Stimulated activated memory B cell treated with anti-CD40 and anti-IgM and Interleukin-4, amounts not matched to agents 10 μg/mL and 1 μg/mL and 100 μg/mL, for 72 hours (primary cell): ENCODE measurements at regions not wholly inside any gene's neighbourhood (a gene's known extent, or its start where the extent isn't known, plus 50 kb on each side); places are given as distances from the start of the nearest gene placed in this dataset.

Experiments
- ATAC-seq: fragments of 150-1000 bp; cut with Tn5 transposase; 2 replicates; pipeline ENCODE4 v1.10.0; 2021
- H3K27ac Mint-ChIP-seq: one replicate; pipeline ENCODE4 v1.8.0; 2022; ENCODE audit warnings: mild to moderate bottlenecking, mixed read lengths
- H3K27me3 Mint-ChIP-seq: one replicate; pipeline ENCODE4 v1.8.0; 2022; ENCODE audit warnings: mixed read lengths
- H3K36me3 Mint-ChIP-seq: one replicate; pipeline ENCODE4 v1.8.0; 2022; ENCODE audit warnings: mixed read lengths
- H3K4me1 Mint-ChIP-seq: one replicate; pipeline ENCODE4 v1.8.0; 2022; ENCODE audit warnings: mixed read lengths
- H3K4me3 Mint-ChIP-seq: one replicate; pipeline ENCODE4 v1.8.0; 2022; ENCODE audit warnings: mild to moderate bottlenecking, moderate library complexity, mixed read lengths
- H3K9me3 Mint-ChIP-seq: one replicate; pipeline ENCODE4 v1.8.0; 2022; ENCODE audit warnings: mixed read lengths

DNA sequence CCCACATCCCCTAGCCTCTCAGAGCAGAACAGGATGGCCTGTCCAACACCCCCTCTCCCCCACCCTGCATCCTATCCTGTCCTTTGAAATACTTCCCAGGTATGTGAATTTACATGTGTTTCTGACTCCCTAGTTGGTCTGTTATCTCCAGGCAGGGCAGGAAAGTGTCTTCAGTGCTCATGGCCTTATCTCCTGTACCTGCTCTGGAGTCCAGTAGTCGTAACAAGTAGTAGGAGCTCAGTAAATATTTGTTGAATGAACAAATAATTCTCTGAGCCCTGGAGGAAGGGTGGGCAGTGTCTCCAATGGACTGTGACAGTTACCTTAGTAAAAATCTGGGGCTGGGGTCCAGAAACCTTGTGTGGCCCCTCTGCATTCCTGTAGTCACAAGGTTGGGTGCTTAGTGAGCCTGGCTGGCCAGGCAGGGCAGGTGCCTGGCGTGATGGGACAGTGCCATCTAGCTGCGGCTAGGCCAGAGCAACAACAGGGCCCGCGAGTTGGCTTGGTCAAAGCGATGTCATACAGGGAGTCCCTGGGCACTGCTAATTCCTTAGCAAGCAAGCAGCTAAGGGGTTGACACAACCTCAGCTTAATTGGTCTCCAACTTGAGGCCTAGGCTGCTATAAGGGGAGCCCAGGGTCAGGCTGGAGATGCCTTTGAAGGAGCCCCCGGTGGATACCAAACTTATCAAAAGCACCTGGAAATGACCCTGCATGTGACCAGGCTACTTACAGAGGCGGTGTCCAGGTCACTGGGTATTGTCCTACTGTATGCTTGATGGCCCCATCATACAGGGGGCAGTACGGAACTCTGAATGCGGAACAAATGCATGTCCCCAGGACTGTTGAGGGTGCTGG is 89.0 kb upstream of the PPM1J start:
- Mint-ChIP-seq H3K4me1 (no peaks in the 10 kb centered on the region), H3K4me3 (no peak overlapping the region), H3K36me3 (no peaks in the 10 kb centered on the region), H3K27ac (no peak overlapping the region), H3K27me3 (peaks cover 11% of the 10 kb centered on the region), H3K9me3 (no peaks in the 10 kb centered on the region)
- peak; percentile 86 for ATAC-seq

DNA sequence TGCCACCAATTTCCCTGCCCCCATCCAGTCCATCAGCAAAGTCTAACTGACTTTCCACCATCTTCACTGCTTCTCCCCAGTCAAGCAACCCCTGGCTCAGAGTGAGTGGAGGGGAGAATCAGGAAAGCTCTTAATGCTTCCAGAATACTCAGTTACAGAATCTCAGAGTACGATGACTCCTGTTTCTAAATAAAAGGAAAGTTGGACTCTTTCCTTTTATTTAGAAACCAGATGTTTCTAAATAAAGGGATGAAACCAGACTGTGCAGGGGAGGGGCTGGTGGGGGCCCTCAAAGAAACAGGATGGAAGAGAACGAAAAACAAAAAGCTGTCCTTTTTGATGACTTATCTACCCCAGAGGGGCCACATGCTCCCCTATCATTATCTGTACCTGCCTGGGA is 85.2 kb upstream of the PPM1J start:
- Mint-ChIP-seq H3K27ac (no peak overlapping the region), H3K9me3 (no peaks in the 10 kb centered on the region), H3K36me3 (no peaks in the 10 kb centered on the region), H3K27me3 (peaks cover 11% of the 10 kb centered on the region), H3K4me3 (no peak overlapping the region), H3K4me1 (peaks cover 10% of the 10 kb centered on the region)
- no peak for ATAC-seq

DNA sequence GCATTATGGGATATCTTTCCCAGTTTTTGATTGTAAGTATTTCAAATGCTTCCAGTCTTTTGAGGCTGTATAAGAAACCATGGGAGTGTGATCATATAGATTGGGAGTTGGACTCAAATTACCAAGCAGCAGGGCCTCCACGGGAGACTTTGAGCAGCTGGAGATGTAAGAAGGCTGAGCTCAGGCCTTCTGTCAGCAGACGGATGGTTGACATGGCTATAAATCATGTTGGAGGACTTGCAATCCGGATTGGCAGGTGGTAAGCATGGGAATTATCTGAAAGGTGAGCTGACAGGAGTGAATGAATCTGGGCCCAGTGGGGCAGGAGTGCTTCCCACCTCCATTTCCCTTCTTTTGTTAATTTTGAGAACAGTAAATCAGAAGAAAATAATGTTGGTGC is 83.2 kb upstream of the PPM1J start:
- Mint-ChIP-seq H3K4me1 (peaks cover 10% of the 10 kb centered on the region), H3K36me3 (no peaks in the 10 kb centered on the region), H3K4me3 (no peak overlapping the region), H3K27me3 (peaks cover 5% of the 10 kb centered on the region), H3K27ac (no peak overlapping the region), H3K9me3 (no peaks in the 10 kb centered on the region)
- no peak for ATAC-seq

DNA sequence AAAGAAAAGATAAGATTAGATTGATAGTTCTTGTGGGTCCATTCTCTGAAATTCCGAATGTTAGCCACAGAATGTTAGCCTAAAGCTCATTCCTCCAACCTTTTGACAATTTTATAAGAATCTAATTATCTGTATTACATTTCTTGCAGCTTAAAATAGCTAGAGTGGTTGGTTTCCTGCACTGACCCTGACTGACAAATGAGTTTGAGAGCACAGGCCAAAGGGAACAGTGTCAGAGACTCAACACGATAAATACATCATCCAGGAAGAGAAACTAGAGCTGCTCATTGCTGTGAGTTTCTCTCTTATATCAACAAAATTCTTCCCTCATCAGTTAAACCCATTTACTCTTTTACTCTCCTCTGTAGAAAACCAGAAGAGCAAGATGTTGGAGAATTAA is 82.1 kb upstream of the PPM1J start:
- no peak overlapping the region for H3K27ac Mint-ChIP-seq
- ATAC-seq, result no peak
- H3K27me3 Mint-ChIP-seq, result no peaks in the 10 kb centered on the region
- peaks cover 10% of the 10 kb centered on the region for H3K4me1 Mint-ChIP-seq
- H3K36me3 Mint-ChIP-seq, result no peaks in the 10 kb centered on the region
- no peak overlapping the region for H3K4me3 Mint-ChIP-seq
- H3K9me3 Mint-ChIP-seq, result no peaks in the 10 kb centered on the region

DNA sequence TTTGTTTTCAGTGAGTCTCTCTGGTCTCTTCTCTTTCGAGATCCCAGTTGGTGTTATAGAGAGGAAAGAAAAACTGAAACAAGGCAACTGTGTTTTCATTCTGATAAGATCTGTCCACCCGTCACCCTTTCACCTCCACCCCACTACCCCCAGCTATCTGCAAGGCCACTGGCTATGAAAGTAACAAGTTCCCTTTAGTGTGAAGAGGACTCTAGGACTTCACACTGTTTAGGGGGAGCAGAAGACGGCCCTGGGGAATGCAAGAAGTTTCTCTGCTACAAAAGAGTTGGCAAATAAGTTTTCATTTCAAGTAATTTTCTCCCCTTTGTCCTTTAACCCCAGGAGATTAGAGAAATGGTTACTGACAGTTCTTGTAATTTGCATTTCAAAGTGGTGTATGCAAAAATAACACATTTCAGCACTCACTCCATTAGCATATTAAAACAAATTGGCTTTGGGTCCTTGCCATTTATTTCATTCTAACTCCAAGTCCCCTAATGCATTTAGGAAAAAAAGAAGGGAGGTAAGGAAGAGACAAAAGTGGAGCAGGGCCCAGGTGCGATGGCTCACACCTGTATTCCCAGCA is 79.6 kb upstream of the PPM1J start:
- Mint-ChIP-seq H3K27ac (no peak overlapping the region), H3K4me3 (no peak overlapping the region), H3K4me1 (peaks cover 10% of the 10 kb centered on the region), H3K27me3 (no peaks in the 10 kb centered on the region), H3K9me3 (no peaks in the 10 kb centered on the region), H3K36me3 (no peaks in the 10 kb centered on the region)
- ATAC-seq, result no peak

DNA sequence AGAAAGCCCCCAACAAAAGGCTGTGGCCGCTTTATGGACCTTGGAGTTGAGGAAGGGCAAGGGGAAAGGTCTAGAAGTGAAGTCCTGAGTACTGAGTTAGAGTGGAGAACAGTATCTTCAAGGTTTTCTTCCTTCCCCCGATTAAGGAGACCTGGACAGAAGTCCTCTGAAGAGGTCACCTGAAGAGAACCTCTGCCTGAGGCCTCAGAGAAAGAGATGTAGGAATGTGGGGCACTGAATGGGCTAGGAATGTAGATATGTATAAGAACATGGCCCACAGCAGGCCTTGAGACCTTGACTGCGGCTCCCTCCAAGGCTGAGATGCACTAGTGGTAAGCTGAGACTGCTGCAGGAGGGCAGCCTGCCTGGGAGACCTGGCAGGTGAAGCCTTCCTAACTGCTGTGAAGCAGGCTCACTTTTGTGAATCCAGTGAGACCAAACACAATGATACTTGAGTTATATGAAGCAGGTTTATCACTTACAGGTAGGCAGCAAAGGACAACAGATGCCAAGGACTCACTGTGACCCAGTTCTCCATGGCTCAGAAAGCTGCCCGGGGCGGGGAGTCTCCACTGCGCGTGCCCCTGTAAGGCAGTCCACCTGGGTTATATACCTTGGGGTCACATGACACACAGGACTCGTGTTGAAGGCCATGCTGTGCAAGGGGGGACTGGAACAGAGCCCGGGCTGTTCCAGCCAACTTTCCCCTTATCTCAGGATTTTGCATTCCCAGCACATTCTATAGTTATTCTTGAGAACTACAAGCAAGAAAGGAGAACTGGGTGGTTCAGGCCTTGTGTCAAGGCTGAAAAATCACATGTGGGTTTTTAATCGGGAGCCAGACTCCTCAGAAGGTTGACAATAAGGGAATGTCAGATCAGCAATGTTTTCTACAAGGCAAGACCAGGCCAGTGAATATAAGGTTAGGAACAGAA is 78.8 kb upstream of the PPM1J start:
- peaks cover 10% of the 10 kb centered on the region for H3K4me1 Mint-ChIP-seq
- ATAC-seq, result peak; percentile 24
- H3K36me3 Mint-ChIP-seq, result no peaks in the 10 kb centered on the region
- H3K4me3 Mint-ChIP-seq, result no peak overlapping the region
- no peaks in the 10 kb centered on the region for H3K27me3 Mint-ChIP-seq
- H3K27ac Mint-ChIP-seq, result no peak overlapping the region
- no peaks in the 10 kb centered on the region for H3K9me3 Mint-ChIP-seq

DNA sequence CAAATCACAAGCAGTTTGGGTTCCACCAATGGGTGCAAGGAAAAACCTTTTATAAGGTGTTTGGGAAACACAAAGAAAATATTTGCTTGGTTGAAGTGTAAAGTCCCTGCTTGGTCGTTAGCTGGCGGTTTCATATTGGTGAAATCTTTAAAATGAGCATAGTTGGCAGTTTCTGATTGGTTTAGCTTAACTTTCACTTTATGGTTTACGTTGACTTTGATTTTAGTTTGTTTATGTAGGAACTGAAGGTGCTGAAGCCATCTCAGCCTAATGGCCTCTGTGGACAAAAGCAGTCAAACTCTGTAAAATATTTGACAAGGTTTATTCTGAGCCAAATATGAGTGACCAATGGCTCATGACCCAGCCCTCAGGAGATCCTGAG is 76.6 kb upstream of the PPM1J start:
- no peak overlapping the region for H3K27ac Mint-ChIP-seq
- H3K4me1 Mint-ChIP-seq, result peaks cover 10% of the 10 kb centered on the region
- H3K4me3 Mint-ChIP-seq, result no peak overlapping the region
- no peaks in the 10 kb centered on the region for H3K36me3 Mint-ChIP-seq
- peaks cover 3% of the 10 kb centered on the region for H3K27me3 Mint-ChIP-seq
- ATAC-seq, result no peak
- no peaks in the 10 kb centered on the region for H3K9me3 Mint-ChIP-seq

DNA sequence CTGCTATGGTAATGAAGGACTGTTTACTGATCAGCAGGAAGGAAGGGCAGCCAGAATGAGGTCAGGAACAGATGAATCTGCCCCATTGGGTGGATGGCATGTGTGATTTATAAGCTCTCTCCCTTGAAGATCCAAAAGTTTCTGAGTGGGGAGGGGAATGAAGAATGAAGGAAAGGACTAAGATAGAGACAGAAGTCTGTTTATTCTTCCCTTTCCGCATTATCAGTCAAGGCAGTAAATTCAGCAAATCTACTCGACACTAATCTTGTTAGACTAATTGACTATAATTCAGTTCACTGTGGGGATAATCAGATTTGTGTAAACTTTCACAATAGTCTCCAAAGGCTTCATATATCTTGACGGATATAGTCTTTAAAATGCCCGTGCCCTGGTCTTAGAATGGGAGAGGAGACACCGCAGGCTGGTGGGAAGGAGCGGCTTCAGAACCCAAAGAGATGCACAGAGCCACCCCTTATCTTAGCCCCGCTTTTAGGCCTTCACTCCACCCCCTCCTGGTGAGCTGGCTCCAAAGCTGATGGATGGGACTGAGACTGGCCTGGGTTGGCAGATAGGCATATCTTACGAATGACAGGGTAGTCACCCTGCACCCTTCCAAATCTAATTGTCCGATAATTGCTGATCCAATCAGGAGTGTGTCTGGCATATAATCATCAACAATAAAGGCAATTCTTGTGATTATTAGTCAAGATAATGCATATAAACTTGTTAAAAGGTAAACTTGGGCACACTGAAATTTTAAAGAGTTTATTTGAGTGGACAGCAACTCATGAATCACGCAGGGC is 76.0 kb upstream of the PPM1J start:
- H3K36me3 Mint-ChIP-seq, result no peaks in the 10 kb centered on the region
- H3K4me1 Mint-ChIP-seq, result peaks cover 9% of the 10 kb centered on the region
- H3K9me3 Mint-ChIP-seq, result no peaks in the 10 kb centered on the region
- H3K27ac Mint-ChIP-seq, result no peak overlapping the region
- H3K4me3 Mint-ChIP-seq, result no peak overlapping the region
- ATAC-seq, result no peak
- peaks cover 7% of the 10 kb centered on the region for H3K27me3 Mint-ChIP-seq

DNA sequence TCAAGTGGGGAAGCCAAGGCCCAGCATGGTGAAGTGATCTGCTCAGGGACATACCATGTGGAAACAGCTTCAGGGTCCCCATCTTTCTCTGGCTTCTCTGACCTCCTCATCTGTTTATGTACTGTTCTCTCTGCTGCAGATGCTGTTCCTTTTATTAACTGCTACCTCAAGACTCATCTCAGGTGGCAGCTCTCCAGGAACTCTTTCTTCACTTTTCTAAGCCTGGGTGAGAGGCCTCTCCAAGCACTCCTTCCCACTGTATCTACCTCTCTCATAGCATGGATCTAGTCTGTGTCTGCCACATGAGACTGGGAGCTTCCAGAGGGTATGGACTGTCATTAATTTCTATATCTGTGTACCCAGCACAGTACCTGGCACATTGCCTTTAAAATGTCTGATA is 73.4 kb upstream of the PPM1J start:
- Mint-ChIP-seq H3K36me3 (no peaks in the 10 kb centered on the region), H3K4me1 (no peaks in the 10 kb centered on the region), H3K9me3 (no peaks in the 10 kb centered on the region), H3K27ac (no peak overlapping the region), H3K4me3 (no peak overlapping the region), H3K27me3 (peaks cover 7% of the 10 kb centered on the region)
- ATAC-seq, result no peak

DNA sequence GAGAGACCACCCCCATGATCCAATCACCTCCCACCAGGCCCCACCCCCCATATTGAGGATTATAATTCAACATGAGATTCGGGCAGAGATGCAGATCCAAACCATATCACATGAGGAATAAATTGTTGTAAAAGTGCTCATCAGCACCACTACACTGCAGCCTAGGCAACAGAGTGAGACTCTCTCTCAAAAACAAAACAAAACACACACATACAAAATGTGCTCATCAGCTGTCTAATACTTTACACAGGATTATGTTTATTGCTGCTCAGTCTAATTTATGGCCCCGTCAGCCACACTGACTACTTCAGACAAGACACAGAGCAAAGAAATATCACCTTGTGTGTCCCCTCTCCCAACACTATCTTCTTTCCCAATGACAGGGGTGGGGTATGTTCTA is 72.9 kb upstream of the PPM1J start:
- H3K27me3 Mint-ChIP-seq, result peaks cover 7% of the 10 kb centered on the region
- H3K36me3 Mint-ChIP-seq, result no peaks in the 10 kb centered on the region
- H3K27ac Mint-ChIP-seq, result no peak overlapping the region
- H3K4me3 Mint-ChIP-seq, result no peak overlapping the region
- no peaks in the 10 kb centered on the region for H3K9me3 Mint-ChIP-seq
- H3K4me1 Mint-ChIP-seq, result no peaks in the 10 kb centered on the region
- ATAC-seq, result no peak

DNA sequence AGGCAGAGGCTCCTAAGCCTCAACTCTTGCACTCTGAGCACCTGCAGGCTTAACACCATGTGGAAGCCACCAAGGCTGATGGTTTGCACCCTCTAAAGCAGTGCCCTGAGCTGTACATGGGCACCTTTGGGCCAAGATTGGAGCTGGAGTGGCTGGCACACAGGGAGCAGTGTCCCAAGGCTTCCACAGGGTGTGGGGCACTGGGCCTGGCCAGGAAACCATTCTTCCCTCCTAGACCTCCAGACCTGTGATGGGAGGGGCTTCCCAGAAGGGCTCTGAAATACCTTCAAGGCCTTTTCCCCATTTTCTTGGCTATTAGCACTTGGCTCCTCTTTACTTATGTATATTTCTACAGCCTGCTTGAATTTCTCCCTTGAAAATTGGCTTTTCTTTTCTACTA is 67.9 kb upstream of the PPM1J start:
- H3K27ac Mint-ChIP-seq, result no peak overlapping the region
- no peaks in the 10 kb centered on the region for H3K36me3 Mint-ChIP-seq
- H3K4me1 Mint-ChIP-seq, result no peaks in the 10 kb centered on the region
- no peak for ATAC-seq
- H3K9me3 Mint-ChIP-seq, result peaks cover 3% of the 10 kb centered on the region
- peaks cover 7% of the 10 kb centered on the region for H3K27me3 Mint-ChIP-seq
- no peak overlapping the region for H3K4me3 Mint-ChIP-seq

DNA sequence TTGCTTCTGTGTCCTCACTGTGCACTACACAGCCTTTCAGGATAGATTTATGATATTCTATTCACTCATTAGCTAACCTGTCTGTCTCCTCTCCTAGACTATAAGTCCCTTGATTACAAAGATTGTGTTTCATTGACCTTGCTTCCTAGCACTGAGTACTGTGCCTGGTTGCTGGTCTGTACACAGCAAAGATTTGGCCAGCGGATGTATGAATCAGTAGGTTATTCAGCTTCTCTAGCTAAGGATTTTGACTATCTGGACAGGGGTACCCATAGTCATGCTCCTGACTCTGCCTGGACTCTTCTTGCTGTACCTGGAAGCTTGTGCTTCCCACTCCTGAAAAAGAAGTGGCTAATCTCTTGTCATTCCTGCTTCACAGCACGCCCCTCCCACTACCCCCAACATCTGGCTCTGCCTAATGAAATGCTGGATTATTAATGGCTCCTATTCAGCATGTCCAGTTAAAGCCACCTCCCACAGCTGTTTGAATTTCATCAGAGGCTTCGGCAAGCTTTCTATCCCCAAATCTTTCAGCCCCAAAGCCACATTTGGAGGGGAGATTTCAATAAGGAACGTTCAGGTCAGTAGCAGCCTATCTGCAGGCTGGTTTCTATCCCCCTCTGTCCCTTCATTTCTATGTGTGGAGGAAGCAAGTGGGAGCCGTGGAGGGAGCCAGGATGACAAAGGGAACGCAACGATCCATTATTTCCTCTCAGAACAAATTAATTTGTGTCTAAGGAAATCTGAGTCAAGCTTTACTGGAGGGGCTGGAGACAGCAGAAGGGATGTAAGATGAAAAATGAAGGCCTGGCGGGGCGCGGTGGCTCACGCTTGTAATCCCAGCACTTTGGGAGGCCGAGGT is 64.8 kb upstream of the PPM1J start:
- Mint-ChIP-seq H3K4me1 (no peaks in the 10 kb centered on the region), H3K9me3 (peaks cover 3% of the 10 kb centered on the region), H3K27ac (no peak overlapping the region), H3K4me3 (no peak overlapping the region), H3K36me3 (no peaks in the 10 kb centered on the region), H3K27me3 (no peaks in the 10 kb centered on the region)
- ATAC-seq, result no peak

DNA sequence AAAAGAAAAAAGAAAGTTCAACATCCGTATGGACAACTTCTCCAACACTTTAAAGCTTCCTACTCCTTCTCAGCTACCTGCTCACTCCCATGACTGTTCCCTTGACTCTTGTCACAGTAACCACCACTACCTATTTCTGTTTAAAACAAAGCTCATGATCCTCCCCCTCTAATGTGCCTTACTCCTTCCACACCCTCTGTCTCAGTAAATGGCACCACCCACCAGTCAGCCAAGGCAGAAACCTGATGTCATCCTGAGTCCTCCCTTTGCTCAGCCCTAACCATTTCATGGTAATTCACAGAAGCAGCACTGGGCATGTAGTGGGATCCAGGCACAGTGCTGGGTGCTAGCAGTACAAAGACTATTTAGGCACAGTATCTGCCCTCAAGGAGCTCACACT is 63.0 kb upstream of the PPM1J start:
- ATAC-seq, result no peak
- no peak overlapping the region for H3K27ac Mint-ChIP-seq
- peaks cover 3% of the 10 kb centered on the region for H3K9me3 Mint-ChIP-seq
- H3K4me1 Mint-ChIP-seq, result no peaks in the 10 kb centered on the region
- H3K36me3 Mint-ChIP-seq, result no peaks in the 10 kb centered on the region
- no peaks in the 10 kb centered on the region for H3K27me3 Mint-ChIP-seq
- no peak overlapping the region for H3K4me3 Mint-ChIP-seq

DNA sequence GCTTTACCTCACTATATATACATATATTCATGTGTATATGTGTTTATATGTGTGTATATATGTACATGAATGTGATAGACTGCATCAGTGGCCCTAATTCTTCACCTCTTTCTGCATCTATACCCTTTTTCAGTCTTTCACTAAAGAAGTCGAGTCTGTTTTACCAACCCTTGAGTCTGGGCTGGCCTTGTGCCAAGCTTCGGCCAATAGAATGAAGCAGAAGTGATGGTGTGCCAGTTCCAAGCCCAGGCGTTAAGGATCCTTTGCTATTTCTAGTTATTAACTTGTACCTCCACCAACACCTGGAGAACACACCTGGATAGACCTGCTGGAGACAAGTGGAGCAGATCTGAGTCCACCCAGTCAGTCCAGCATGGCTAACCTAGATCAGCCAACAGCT is 61.6 kb upstream of the PPM1J start:
- Mint-ChIP-seq H3K27me3 (no peaks in the 10 kb centered on the region), H3K4me3 (no peak overlapping the region), H3K36me3 (no peaks in the 10 kb centered on the region), H3K4me1 (no peaks in the 10 kb centered on the region), H3K9me3 (no peaks in the 10 kb centered on the region), H3K27ac (no peak overlapping the region)
- no peak for ATAC-seq
